HG02970 (cell line): ENCODE measurements at regions not wholly inside any gene's neighbourhood (a gene's known extent, or its start where the extent isn't known, plus 50 kb on each side); places are given as distances from the start of the nearest gene placed in this dataset.

ENCODE experiments used
- ATAC-seq: cut with Tn5 transposase; IDR thresholded peaks from one replicate; pipeline ENCODE4 v1.9.1; 2021; ENCODE audit warnings: mild to moderate bottlenecking, moderate library complexity, moderate number of reproducible peaks; ENCODE audit not compliant: unreplicated experiment, low FRiP score

DNA sequence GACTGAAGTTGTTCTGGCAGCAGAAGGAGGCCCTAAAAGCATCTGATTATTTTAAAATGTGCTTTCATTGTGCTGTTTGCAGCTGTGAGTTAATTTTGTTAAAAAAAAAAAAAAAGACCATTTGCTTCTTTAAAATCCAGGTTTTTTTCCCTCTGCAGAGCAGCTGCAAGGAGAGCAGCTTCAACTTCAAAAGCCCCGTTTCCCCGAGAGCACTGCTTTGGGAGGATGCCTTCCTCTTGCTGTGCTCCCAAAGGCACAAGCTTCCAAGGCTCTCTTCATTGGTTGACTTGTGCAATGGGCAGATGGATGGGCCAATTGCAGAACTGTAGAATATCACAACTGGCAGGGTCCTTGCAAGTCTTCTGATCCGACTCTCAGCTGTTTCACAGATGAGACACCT is 459.2 kb upstream of the PKN2 start:
- ATAC-seq: no peak

DNA sequence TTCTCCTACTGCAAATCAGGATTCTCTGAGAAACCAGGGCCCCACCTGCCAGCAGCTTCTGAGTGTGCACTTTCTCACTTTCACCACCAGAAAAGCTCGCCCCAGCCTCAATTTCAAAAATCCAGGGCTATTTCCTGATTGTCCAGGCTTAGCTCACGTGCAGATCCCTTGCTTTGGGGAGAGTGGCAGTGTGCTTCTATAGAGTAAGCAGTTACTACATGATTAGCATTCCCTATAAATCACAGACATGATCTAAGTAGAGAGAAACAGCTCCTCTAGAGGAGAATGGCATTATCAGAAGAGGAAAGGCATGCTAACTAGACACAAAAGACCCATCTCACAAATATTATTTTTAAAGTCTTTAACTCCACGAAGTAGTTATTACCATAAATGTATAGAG is 456.0 kb upstream of the PKN2 start:
- ATAC-seq: no peak

DNA sequence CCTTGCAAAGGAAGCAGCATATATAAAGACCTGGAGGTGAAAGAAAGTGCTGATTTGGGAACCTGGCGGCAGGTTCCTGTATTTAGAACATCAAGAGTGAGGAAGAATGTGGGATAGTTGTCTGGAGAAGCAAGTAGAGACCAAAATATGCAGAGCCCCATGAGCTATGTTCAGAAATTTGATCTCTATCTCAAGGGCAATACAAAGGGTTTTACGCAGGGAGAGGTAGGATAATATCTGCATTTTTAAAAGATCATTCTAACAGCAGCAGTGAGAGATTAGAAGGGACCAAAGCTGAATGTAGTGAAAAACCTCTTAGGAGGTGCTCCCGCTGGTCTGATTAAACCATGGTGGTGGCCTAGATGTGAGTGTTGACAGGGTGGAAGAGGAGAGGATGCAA is 453.9 kb upstream of the PKN2 start:
- no peak for ATAC-seq

DNA sequence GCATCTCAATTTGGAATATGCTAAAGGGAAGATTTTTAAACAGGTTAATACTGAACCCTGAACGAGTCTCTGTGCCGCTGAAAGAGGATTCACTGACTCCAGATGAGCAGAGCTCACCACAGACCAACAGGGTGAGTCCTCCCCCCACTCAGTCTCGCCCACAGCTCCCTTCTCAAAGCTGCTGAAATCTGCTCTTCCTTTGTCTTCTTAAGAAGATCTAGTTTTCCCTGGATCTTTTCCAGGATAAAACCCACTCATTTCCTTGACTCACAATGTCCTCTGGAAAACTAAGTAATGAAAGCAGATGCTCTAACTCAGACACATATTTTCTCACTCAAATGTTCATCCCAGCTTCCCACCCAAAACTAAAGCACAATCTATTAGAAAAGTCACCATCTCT is 447.0 kb upstream of the PKN2 start:
- ATAC-seq: no peak

DNA sequence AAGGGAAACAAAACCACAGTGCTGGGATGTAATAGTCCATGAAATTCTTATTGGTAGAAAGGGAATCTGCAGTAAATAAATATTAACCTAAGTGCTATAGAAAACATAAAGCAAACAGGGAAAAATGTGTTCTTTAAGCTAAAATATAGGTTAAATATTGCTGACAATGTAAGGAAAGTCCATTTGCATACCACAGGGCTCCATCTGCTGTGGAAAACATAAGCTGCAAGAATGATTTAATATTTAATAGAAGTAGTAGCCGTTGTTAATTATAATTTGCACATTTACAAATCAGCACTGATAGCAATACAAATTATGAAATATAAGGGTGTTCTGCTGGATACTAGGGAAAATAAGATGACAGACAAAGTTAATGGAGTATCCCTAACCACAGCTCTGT is 444.9 kb upstream of the PKN2 start:
- no peak for ATAC-seq

DNA sequence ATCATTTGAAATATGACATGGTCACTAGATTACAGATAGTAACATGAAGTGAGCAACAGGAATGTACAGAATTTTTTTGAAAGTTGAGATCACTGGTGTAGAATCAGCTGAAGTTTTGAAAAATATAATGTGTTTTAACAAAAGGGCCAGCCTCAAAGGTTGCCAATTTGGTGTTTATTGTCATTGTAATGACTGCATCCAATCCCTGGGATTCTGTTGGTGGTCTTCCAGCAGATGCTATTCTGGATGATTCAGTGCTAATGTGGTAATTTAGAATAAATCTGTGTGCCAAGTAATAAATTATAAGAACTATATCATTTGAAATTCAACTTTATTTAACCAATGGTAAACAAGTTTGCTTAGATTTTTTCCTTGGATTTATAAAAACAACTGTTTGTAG is 436.4 kb upstream of the PKN2 start:
- no peak for ATAC-seq

DNA sequence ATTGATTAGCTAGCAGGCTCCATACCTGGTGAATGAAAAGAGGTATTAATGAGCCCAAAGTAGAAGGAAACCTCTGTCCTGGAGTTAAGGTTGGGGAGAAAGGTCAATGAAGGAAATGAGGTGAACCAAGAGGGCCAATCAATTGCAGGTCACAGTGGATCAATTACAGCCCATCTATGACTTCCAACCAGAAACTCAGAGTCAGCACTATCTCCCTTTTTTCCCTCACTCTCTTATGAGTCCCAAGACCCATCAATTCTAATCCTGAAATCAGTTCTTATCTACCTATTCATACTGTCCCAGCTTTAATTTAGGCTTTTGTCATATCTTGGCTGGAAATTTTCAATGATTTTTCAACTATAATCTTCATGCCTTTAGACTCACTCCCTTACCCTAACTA is 433.2 kb upstream of the PKN2 start:
- no peak for ATAC-seq

DNA sequence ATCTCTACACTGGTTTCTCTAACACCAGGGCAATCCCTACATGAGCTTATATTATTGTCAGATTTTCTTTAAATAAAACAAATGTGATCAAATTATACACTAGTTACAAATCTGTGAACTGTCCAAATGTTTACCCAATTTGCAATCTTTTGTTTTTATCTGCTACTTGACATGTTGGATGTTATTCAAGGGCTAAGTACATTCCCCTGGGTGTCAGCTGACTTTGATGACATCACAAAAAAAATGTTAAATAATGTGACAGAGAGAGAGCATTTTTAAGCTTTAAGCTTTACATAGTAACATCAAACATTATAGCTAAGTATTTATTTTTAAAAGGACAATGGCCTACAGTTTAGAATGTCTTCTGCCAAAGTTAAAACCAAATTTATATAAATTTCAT is 431.3 kb upstream of the PKN2 start:
- ATAC-seq: no peak

DNA sequence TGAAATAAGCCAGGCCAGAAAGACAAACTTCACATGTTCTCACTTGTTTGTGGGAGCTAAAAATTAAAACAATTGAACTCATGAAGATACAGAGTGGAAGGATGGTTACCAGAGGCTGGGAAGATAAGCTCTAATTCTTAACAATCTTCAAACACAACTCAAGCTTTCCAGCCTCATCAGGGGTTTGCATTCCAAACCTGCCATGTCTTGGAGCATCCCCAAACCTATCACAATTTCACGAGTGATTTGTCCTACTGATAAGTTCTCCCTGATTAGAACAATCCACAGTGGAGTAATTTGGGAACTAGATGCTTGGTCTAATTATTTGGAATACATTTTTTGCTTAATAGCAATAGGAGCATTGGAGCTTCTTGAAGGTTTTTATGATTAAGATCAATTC is 418.5 kb upstream of the PKN2 start:
- no peak for ATAC-seq

DNA sequence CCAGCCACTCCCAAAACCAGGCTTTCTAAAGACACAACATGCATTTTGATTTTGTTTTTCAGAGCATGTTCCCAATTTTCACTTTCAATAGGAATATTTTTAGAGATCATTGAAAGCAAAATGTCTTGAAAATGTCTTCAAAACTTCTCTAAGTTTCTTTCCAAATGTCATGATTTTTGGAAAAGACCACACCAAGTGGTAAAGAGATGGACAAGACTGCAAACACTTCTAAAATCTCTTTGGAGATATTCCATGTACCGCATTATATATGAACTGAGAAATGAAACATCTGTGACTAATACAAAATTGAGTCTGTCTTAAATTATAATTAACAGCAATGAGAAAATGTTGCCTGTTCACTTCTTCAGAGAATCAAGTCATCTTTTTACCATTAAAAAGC is 418.0 kb upstream of the PKN2 start:
- ATAC-seq: no peak

DNA sequence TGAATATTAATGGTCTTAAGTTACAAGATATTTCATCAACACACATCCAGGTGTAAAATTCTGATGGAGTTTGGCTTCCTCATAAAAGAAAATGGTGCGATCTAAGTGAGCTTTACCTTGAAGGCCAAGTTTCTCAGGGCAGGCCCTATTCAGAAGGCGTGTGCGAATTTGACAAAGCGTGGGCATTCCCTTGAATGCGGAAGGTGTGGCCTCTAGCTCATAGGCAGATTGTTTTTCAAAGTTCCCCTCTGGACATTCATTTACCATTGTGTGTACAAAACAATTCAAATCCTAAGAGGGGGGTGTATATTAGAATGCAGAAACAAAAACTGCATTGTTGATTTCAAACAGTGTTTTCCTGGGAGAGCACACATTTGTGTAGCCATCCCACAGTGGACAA is 411.9 kb upstream of the PKN2 start:
- ATAC-seq: no peak

DNA sequence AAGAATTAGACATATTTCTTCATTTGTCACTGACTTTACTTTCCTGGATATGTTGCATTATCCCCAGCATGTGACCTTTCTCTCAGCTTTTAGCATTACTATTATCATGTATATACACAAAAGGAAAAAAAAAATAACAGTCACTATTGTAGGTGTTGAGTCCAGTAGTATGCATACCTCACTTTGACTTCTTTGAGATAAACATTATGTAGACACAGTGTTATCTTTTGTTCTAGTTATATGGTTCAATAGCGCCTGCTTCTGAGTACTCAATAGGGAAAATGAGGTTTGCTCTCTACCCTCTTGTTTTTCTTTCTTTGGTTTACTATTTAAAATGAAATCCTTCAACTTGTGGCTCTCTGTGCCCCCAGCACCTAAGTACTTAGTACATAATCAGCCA is 409.6 kb upstream of the PKN2 start:
- ATAC-seq: no peak

DNA sequence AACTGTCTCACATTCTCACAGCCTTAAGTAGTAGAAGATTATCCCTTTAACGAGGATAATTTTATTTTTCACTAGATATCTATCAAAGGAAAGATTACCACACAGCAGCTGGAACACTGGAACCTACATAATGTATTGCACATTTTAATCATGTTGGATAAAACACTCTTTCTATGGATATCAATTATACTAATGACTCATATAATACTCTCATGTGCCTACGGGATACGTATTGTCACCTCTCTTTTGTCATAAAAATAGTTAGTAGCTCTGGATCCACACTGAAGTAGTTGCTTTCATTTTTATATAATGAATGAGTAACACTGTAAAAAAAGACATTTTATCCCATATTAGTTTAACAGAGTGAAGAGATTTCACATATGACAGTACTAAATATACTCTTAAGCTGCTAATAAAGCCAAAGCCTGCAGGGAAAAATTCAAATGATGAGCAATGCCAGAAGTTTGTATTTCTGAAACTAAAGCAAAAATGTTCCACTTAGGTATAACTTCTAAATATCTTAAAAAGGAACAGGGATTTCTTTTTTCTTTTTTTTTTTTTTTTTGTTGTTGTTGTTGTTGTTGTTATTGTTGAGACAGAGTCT is 408.7 kb upstream of the PKN2 start:
- no peak for ATAC-seq

DNA sequence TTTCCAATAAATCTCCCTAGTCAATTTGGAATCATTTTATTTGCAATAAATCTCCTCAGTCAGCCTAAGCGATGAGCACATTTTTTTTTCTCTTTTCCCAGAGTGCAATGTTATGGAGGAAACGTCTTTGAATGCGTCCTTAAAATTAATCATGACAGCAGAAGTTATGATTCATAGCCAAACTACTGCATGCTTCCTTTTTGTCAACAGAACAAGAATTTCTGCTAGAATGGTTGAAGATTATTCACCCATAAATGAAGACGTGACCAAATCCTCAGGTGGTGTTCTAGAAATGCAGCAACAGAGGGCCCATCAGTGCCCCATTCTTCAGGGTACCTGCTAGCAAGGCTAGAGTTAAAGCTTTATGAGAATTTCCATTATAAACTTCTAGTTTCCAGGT is 407.9 kb upstream of the PKN2 start:
- ATAC-seq: no peak

DNA sequence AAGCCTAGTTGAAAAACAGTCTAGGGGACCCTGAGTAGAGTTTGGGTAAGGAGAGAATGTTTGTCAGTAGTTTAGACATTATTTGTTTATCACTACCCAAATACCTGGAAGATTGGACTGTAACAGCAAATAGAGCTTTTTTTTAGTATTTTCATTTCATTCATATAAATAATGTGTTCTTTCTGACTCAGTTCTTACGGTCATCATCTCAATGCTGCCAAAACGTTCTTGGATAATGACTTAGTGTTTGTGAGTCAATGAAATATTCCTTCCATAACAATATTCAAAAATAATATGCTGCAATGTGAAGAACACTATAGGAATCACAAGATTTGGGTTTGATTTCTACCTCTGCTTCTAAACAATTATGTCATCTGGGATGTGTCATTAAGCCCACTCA is 400.0 kb upstream of the PKN2 start:
- ATAC-seq: no peak

DNA sequence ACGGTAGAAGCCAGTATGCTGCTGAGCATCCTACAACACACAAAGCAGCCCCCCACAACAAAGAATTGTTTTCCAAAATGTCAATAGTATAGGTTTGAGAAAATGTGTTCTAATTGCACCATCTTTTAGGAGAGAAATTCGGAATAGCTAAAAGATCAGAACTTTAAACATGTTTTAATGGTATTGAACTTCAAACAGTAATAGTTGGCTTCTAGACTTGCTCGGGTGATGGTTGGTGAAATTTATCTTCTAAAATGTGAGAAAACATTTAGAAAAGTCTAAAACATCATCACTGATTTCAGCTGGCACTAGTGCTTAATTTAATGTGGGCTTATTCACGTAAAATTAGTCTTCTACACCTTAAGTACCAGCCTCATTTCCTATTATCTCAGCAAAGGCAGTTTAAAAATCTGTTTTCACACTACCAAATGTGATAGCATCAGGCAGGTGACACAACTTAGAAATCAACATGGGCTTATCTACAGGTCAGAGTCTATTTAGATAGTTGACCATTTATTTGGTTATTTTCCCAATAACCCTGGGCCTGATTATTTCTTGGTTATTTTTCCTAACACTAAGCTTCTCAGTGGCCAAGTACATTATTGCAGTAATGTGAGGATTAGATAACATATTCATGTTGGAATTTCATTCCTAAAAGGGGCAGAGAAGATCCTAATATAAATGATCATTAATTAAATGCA is 399.3 kb upstream of the PKN2 start:
- ATAC-seq: no peak

DNA sequence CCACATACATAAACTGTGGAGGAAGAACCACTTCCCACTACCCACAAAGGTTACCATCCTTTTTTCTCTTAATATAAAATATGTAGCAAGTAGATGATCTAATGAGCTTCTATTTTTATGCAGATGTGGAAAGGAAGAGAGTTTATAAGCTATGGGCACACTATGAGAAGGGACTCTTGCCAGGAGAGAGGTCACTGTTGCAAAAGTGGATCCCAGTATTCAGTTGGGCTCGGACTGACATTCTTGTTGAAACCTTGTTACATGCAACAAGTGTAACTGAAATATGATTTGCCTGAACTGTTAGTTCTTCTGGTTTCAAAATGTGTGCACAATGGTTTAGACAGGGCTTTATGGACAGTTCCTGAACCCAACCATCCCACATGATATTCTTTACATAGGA is 397.4 kb upstream of the PKN2 start:
- ATAC-seq: no peak

DNA sequence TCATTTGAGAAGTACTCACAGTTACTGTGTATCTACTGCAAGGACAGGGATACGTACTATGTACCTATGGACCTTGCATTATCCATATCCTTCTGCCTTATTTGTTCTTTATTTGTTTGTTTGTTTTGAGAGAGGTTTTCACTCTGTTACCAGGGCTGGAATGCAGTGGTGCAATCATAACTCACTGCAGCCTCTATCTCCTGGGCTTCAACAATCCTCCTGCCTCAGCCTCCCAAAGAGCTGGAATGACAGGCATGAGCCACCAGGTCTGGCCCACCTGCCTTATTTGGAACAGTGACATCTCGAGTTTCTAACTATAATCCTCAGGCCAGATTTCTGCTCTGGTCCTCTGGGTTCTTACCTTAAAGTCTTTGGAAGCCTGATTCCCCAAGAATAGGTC is 395.5 kb upstream of the PKN2 start:
- ATAC-seq: no peak

DNA sequence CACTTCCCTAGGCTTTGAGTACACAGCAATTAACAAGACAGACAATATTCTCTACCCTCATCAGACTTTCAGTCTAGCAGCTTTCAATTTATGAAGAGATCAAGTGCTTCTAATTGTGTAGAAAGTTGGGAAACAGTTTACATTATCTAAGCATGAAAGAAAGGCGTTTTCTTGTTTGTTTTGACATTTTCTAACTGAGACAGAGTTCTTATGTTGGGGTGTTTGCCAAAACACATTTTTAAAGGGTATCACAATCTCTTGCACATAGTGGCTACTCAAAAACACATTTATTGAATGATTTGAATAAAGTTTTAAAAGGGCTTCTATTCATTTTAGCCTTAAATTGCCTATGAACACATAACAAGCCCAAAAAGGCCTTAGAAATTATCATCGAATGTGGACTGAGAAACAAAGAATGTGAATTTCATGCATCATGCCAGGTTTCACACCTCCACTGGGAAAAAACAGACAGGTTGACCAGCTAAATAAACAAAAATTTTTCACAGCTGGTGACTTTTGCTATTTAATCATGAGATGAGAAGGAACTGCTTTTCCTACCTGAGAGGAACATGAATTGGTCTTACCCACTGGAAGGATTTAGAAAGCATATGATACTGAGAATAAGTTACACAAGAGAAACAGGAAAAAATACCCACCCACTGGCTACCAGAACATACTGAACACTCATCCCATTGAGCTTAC is 394.5 kb upstream of the PKN2 start:
- ATAC-seq: no peak

DNA sequence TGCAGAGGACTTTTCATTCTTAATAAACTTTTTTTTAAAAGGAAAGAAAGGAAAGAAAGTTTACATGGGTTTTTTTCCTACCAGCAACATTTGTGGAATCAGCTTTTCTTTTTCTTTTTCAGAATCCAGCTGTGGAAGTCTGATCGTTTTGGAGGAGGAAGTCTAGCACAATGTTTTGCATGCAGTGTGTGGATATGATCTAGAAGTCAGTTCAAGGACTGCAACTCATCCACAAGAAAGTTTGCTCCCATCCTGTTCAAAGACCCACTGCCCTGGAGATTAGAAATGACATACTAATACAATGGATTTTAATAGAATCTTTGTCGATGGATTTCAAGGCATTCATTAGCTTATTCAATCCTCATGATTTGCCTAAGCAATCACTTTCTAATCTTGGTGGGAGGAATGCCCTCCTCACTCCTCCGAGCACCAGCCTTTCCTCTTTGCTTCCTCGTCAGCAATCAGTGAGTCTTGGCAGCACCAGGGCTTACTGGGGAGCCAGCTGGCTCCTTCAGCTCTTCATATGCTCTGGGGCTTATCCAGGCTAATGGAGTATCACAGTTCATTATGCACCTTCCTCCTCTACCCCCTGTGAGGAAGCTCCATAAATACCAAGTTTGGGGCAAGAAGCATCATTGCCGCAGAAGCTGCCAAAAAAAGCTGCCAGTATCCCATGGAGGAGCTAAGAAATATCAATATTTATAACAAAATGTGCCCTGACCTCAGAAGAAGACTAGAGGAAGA is 392.3 kb upstream of the PKN2 start:
- ATAC-seq: no peak

DNA sequence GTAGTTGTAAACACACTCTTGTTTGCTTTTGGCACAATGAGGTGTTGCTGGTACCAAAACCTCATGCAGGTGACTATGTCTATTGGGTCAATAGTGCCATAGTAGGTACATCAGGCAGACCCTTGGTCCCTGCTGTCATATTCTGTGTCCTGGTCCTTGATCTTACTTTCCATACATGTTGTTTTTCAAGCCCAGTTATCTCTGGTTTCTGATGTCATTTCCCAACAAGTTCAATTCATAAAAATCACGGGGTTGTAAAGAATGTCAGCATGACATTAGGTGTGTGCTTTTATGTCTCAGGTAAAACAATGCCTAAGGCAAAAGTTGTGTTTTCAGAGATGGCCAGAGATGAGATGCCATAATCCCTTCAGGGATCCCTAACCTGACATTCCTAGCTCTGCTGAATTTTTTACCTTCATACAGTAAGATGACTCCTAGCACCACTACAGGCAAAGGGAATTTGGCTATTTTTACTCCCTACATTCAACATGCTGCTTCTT is 390.3 kb upstream of the PKN2 start:
- no peak for ATAC-seq
